T-helper 1 cell treated with Interleukin-12 subunit alpha and Interleukin-12 subunit beta and Interleukin-4 antibody, amounts not matched to agents 30 ng/mL and 1 ng/mL, for 36 hours (primary cell): ENCODE measurements at regions not wholly inside any gene's neighbourhood (a gene's known extent, or its start where the extent isn't known, plus 50 kb on each side); places are given as distances from the start of the nearest gene placed in this dataset.

Experiments
- intact Hi-C: fragments of 100-400 bp; cut with micrococcal nuclease; formaldehyde crosslinking; loops from one replicate; pipeline ENCODE4 v1.15.1; 2024

DNA sequence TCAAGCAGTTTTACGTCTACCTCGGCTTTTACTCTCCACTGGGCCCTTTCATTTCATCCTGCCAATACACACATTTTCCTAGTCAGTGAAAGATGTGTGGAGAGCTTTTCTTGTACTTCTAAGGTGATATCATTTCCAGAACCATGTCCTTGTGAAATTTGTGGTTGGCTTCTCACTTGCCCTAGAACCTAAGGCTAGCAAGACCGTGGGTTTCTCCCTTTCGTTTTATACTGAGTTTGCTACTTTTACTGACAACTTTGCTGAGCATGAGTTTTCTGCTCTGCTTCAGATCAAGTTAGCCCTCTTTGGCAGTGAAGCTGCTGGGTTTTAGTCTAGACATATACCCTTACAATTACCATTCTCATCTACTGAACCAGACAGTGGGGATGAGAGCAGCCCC is 95.7 kb upstream of the FRMPD4 start:
- intact Hi-C loops = no loop called here

DNA sequence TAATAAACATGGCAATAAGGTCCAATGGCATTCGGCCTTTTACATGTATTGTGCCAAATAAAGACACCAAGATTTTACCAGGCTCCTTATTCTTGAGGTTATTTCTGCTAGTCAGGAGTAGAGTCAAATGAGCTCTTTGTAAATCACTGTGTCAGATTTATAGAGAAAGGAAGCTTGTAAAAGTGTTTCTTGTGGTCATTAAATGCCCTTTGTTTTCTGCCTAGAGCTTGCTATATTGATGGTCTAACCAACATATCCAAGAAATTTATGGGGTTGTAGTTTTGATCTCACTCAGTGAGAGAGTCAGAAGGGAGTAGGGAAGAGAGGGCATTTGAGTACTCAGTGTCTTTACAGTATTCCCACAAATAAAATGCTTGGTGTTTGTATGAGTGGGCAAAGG is 86.2 kb upstream of the FRMPD4 start:
- intact Hi-C loops = no loop called here

DNA sequence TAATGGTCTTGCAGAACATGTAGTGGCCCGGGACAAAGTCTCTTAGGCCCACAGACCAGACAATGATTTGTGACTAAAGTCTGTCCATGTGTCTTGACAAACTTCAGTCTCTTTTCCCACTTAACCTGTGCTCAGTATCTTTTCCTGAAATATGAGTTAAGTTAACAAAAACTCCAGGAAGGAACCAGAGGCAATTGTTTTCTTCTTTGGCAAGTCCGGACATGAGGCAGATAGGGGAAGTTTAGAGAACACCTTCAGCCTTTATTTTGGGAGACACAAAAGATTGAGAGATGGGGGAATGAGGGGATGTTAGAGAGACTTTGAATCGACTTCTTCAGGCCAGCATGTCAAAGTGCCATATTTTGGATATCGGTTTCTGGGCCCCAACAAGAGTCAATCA is 80.2 kb upstream of the FRMPD4 start:
- intact Hi-C loops = no loop called here

DNA sequence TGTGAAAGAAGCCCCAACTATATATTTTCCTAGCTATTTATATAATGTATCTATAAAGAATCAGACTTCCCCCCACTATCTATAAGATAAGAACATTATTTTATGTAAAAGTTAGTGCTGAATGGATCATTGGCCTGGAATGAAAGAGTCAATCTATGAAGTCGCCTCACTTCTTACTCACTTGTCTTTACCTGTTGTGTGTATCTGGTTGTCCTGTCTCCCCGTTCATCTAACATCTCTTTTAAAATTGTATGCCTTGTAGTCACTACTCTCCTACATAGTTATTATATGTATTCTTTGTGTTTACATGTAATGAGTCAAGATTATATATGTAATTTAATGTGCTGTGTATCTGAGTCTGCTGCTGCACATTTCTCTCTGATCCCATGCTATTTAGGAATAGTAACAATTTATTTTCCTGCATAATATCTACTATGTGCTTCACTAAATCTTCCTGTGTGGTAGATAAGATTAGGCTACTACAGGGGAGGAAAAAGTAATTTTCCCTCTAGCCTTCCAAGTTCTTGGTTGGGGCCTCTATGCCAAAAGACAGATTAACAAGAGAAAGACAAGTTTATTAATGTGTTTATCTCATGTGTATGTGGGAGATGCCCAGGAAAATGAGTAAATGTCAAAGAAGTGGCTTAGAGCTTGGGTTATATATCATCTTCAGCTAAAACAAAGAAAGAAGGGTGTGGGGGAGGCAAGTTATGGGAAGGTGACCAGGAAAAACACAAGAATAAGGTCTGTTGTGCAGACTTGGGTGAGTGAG is 77.6 kb upstream of the FRMPD4 start:
- intact Hi-C loops = no loop called here

DNA sequence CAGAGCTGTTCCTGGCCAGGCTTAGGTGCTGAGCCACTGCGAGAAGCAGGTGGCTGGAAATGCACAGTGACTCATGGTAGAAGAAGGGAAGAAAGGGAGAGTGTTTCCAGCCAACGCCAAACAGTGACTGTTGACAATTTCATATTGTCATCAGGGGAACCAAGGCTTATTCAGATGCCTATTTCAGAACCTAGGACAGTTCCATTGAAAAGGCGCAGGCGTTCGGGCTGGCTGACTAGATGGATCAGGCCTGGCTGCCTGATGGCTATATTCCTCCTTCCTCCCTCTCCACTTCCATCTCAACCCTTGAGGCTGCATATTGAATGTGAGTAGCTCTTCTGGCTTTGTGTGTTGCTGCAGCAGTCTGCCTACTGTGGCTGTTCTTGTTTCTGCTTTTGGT is 73.0 kb upstream of the FRMPD4 start:
- intact Hi-C loops = no loop called here

DNA sequence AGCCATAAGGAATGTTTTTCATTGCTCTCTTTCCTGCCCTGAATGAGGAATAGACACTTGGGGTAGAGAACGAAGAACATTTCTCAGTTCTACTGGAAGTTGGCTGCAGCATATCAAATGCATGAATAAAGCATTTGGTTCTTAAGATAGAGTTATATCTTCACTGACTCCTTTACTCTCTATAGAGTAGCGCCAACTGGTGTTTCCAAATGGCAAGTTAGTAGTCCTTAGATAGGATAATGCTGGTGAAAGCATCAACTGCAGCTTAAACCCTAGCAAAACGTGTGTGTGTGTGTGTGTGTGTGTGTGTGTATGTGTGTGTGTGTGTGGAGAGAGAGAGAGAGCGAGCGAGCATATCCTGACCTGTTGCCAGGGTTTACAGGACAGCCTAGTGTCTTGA is 62.2 kb upstream of the FRMPD4 start:
- intact Hi-C loops = no loop called here

DNA sequence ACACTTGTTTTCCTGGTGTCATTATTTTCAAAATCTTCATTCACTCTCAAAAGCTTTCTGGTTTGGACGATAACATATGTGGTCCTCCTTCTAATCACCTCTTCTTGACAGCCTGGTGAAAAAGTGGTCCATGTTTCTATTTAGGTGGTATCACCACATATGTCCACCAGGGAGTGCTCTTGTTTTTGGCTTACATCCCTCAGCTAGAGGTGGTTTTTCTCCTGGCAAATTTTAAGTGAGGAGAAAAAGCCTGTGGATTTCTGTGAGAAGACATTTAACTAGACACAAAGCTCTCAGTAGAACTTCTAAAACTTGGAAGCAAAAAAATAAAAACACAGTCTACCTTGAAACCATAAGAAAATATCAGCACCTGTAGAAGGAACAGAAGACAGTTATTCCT is 58.0 kb upstream of the FRMPD4 start:
- intact Hi-C loops = loop anchor here (5.0 to 10.0 kb wide), 2 partner anchors 622 to 825 kb away; partner anchors contain the start of gene TLR8

DNA sequence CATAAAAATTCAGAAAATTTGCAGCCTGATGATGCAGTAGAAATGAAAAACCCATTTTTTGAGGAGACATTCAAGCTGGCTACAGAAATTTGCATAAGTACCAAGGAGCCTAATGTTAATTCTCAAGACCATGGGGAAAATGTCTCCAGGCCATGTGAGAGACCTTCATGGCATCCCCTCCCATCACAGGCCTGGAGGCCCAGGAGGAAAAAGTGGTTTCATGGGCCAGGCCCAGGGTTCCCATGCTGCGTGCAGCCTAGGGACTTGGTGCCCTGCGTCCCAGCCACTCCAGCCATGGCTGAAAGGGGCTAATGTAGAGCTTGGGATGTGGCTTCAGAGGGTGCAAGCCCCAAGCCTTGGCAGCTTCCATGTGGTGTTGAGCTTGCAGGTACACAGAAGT is 55.3 kb upstream of the FRMPD4 start:
- intact Hi-C loops = loop anchor here (5.0 to 10.0 kb wide), 2 partner anchors 619 to 822 kb away; partner anchors contain the start of gene TLR8
